ENCODE measurements at regions not wholly inside any gene's neighbourhood (a gene's known extent, or its start where the extent isn't known, plus 50 kb on each side); places are given as distances from the start of the nearest gene placed in this dataset.

DNA sequence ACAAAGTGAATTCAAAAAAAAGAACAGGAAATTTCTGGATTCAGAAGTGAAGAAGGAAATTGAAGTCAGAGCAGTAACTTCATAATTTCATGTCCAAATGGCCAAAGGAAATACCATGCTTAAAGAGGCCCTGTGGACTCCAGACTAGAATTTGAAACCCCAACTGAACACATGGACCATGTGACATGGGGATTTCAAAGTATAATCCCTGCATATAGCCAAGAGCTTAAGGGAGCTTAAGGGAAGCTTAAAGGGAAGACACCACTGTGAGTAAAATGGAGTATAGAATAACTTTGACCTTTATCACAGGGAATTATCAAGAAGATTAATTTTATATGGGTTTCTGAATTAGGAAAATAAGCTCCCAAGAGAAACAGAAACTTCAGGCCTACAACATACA is 241.8 kb upstream of the POGK start:
- Histone ChIP-seq H3K9me2 (ENCODE audit: insufficient read depth) (no peaks in the 10 kb centered on the region), H3K27me3 (ENCODE audit: insufficient read depth, low read length) (no peaks in the 10 kb centered on the region), H3K9ac (ENCODE audit: low read length) (no peak overlapping the region), H2AFZ (ENCODE audit: low read depth, low read length, poor library complexity, severe bottlenecking) (no peak overlapping the region), H3K36me3 (ENCODE audit: control insufficient read depth in 1 of 2, insufficient read depth in 2 of 2, low read length in 2 of 2) (no peaks in the 10 kb centered on the region), H3K4me3 (replicated peaks in 1 of 2; ENCODE audit: low read depth in 1 of 2, low read length in 2 of 2) (no peak overlapping the region), H3K79me2 (ENCODE audit: insufficient read depth, low read length) (no peaks in the 10 kb centered on the region), H3K27ac (ENCODE audit: low read depth, low read length) (no peak overlapping the region), H3K4me1 (ENCODE audit: control insufficient read depth in 1 of 2, insufficient read depth in 2 of 2, low read length in 2 of 2) (no peaks in the 10 kb centered on the region), H3K9me3 (ENCODE audit: control insufficient read depth in 1 of 2, insufficient read depth in 1 of 2, low read depth in 1 of 2, low read length in 2 of 2) (no peaks in the 10 kb centered on the region), H3K4me2 (ENCODE audit: low read length) (no peak overlapping the region), H4K20me1 (ENCODE audit: insufficient read depth) (no peaks in the 10 kb centered on the region)
- ChIA-PET CTCF (no interaction called here), POLR2A (no interaction called here), RAD21 (ENCODE audit: low non-redundant PET in 1 of 2, low total read pairs in 2 of 2, uncharacterized antibody in 2 of 2, unreplicated experiment in 2 of 2) (no interaction called here)
- no peak for DNase-seq (ENCODE audit: low read depth, low spot score)
- BruUV-seq (replicated peaks) = no TSS peak
- no peak for TF ChIP-seq MAX (IDR thresholded peaks at IDR 0.05)
- no peak for TF ChIP-seq CBX3 (IDR thresholded peaks at IDR 0.05; ENCODE audit: low read depth)
- TF ChIP-seq EZH2phosphoT487 (IDR thresholded peaks at IDR 0.05; ENCODE audit: borderline replicate concordance) = no peak
- no peak for TF ChIP-seq FOSL1 (IDR thresholded peaks at IDR 0.05; ENCODE audit: low read depth)
- TF ChIP-seq JUND (IDR thresholded peaks at IDR 0.05) = no peak
- TF ChIP-seq, protein P1, sequence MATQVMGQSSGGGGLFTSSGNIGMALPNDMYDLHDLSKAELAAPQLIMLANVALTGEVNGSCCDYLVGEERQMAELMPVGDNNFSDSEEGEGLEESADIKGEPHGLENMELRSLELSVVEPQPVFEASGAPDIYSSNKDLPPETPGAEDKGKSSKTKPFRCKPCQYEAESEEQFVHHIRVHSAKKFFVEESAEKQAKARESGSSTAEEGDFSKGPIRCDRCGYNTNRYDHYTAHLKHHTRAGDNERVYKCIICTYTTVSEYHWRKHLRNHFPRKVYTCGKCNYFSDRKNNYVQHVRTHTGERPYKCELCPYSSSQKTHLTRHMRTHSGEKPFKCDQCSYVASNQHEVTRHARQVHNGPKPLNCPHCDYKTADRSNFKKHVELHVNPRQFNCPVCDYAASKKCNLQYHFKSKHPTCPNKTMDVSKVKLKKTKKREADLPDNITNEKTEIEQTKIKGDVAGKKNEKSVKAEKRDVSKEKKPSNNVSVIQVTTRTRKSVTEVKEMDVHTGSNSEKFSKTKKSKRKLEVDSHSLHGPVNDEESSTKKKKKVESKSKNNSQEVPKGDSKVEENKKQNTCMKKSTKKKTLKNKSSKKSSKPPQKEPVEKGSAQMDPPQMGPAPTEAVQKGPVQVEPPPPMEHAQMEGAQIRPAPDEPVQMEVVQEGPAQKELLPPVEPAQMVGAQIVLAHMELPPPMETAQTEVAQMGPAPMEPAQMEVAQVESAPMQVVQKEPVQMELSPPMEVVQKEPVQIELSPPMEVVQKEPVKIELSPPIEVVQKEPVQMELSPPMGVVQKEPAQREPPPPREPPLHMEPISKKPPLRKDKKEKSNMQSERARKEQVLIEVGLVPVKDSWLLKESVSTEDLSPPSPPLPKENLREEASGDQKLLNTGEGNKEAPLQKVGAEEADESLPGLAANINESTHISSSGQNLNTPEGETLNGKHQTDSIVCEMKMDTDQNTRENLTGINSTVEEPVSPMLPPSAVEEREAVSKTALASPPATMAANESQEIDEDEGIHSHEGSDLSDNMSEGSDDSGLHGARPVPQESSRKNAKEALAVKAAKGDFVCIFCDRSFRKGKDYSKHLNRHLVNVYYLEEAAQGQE (IDR thresholded peaks at IDR 0.05; ENCODE audit: low read depth) = no peak
- TF ChIP-seq SRF (IDR thresholded peaks at IDR 0.05; ENCODE audit: low read depth) = no peak
- TF ChIP-seq SIN3A (IDR thresholded peaks at IDR 0.05; ENCODE audit: low read depth) = no peak
- TF ChIP-seq, protein P2, sequence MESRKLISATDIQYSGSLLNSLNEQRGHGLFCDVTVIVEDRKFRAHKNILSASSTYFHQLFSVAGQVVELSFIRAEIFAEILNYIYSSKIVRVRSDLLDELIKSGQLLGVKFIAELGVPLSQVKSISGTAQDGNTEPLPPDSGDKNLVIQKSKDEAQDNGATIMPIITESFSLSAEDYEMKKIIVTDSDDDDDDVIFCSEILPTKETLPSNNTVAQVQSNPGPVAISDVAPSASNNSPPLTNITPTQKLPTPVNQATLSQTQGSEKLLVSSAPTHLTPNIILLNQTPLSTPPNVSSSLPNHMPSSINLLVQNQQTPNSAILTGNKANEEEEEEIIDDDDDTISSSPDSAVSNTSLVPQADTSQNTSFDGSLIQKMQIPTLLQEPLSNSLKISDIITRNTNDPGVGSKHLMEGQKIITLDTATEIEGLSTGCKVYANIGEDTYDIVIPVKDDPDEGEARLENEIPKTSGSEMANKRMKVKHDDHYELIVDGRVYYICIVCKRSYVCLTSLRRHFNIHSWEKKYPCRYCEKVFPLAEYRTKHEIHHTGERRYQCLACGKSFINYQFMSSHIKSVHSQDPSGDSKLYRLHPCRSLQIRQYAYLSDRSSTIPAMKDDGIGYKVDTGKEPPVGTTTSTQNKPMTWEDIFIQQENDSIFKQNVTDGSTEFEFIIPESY (IDR thresholded peaks at IDR 0.05; ENCODE audit: extremely low read depth, insufficient replicate concordance, low read length) = no peak
- no peak for TF ChIP-seq POLR2AphosphoS5 (IDR thresholded peaks at IDR 0.05; ENCODE audit: low read depth, low read length)
- no peak for TF ChIP-seq EZH2 (IDR thresholded peaks at IDR 0.05)
- no peak for TF ChIP-seq YY1 (IDR thresholded peaks at IDR 0.05; ENCODE audit: extremely low read depth, insufficient replicate concordance, low read depth, low read length)
- TF ChIP-seq SP1 (IDR thresholded peaks at IDR 0.05; ENCODE audit: low read depth) = no peak
- intact Hi-C loops (cut with micrococcal nuclease) = no loop called here
- no peak for ATAC-seq
